Spleen (tissue), 11 donors: ENCODE measurements at regions not wholly inside any gene's neighbourhood (a gene's known extent, or its start where the extent isn't known, plus 50 kb on each side); places are given as distances from the start of the nearest gene placed in this dataset.

ENCODE experiments used
- DNase-seq: peaks from one replicate; pipeline ENCODE4 v3.0.0-alpha.2; 2020
- H3K27ac ChIP-seq, 8 donors: fragments of 200-600 bp; sonication (generic) in 7 of 8; 1 replicate in 4 of 8; 2 replicates in 4 of 8; pipeline versions ENCODE4 v1.5.0 to v1.8.0; 2016 to 2021; ENCODE audit warnings: inconsistent platforms in 4 of 8, mild to moderate bottlenecking in 4 of 8, moderate library complexity in 1 of 8
- H3K27me3 ChIP-seq, 7 donors: fragments of 200-600 bp; sonication (generic) in 6 of 7; replicated peaks in 1 of 7; 1 replicate in 4 of 7; 2 replicates in 3 of 7; pipeline versions ENCODE4 v1.5.0 to v1.8.0; 2016 to 2021; ENCODE audit warnings: inconsistent platforms in 3 of 7, mild to moderate bottlenecking in 1 of 7
- H3K36me3 ChIP-seq, 6 donors: fragments of 200-600 bp; sonication (generic) in 5 of 6; 1 replicate in 4 of 6; 2 replicates in 2 of 6; pipeline versions ENCODE4 v1.5.0 to v1.8.0; 2016 to 2021; ENCODE audit warnings: inconsistent platforms in 2 of 6
- H3K4me1 ChIP-seq, 6 donors: fragments of 200-600 bp; sonication (generic) in 5 of 6; 1 replicate in 3 of 6; 2 replicates in 3 of 6; pipeline versions ENCODE4 v1.5.0 to v1.8.0; 2016 to 2021; ENCODE audit warnings: inconsistent platforms in 3 of 6
- H3K4me3 ChIP-seq, 8 donors: fragments of 200-600 bp; sonication (generic) in 7 of 8; 1 replicate in 4 of 8; 2 replicates in 4 of 8; pipeline versions ENCODE4 v1.5.0 to v1.8.0; 2016 to 2021; ENCODE audit warnings: inconsistent platforms in 4 of 8, mild to moderate bottlenecking in 4 of 8, moderate library complexity in 2 of 8
- H3K9me3 ChIP-seq, 8 donors: fragments of 200-600 bp; sonication (generic) in 7 of 8; 1 replicate in 4 of 8; 2 replicates in 4 of 8; pipeline versions ENCODE4 v1.5.0 to v1.8.0; 2016 to 2021; ENCODE audit warnings: inconsistent platforms in 4 of 8
- POLR2A ChIP-seq, 3 donors: fragments of 450-650 bp; IDR thresholded peaks; one replicate each; pipeline ENCODE4 v1.5.1; 2017; ENCODE audit warnings: antibody characterized with exemption in 3 of 3, mild to moderate bottlenecking in 1 of 3
- POLR2AphosphoS5 ChIP-seq, 3 donors: sonication (generic); formaldehyde crosslinking; IDR thresholded peaks; one replicate each; pipeline ENCODE4 v1.5.1; 2017; ENCODE audit warnings: antibody characterized with exemption in 3 of 3
- WGBS, 5 donors: extraction: QIAGEN DNeasy Blood & Tissue Kit in 3 of 5; methylation state at CpG; one replicate each; pipeline versions ENCODE4 v1.1.5 to v1.1.7; 2013 to 2018; 5-methylcytosine and 5-hydroxymethylcytosine counted together
- intact Hi-C: fragments of 100-400 bp; cut with DNase I; formaldehyde crosslinking; loops from one replicate; pipeline ENCODE4 v1.15.0; 2023; ENCODE audit warnings: low total_unique reads
- TF ChIP-seq, protein P1 (sequence below), 11 experiments: fragments of 200-600 bp in 7 of 11; fragments of 450-650 bp in 4 of 11; sonication (generic) in 4 of 11; IDR thresholded peaks in 8 of 11; conservative IDR thresholded peaks in 3 of 11; 1 replicate in 7 of 11; 2 replicates in 4 of 11; pipeline versions ENCODE4 v1.4.0 to v1.8.0; 2016 to 2021; ENCODE audit warnings: antibody characterized with exemption in 11 of 11, inconsistent platforms in 4 of 11, mild to moderate bottlenecking in 1 of 11
- donor health status: healthy with polysubstance abuse.
- donor health status: DM: no; HTN: no; CAD: no; lungs with moderate emphysema.
- donor health status: DM: no; HTN: no; CAD: no.
- donor health status: Bipolar disorder and iron deficiency.
- donor health status: healthy.
- donor health status: DM: no; HTN: no; CAD: no.
- donor health status: DM: yes; HTN: yes; CAD: no.

DNA sequence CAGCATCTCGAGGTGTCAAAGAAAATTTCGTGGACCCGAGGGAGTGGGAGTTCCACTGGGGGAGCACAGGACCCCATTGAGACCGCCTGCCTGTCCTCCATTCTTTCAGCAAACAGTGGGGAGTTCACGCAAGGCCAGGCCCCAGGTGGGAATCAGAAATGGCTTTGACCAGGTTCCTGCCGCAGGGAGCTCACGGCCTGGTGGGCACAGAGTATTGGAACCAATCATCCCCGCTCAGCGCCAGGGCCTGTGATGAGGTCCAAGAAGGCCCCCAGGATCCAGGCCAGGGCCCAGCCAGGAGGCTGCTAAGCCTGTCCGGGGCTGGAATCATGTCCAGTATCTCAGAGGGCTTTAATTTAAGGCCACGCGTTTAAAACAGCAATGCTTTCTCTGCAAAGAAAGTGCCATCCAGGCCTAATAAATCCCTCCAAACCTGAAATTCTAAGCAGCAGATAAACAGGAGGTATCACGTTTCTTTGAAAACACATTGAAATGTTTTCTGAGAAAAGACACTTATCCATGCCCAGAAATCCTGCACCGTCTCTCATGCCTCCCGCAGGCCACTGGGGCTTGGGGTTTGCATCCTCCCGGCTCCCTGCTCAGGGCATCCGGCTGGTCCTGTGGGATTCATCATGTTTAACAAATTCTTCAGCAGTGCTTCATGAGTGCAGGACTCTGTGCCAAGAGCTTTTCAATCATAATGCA is 125.7 kb downstream of the OAT start:
- intact Hi-C loops, result no loop called here
- Histone ChIP-seq H3K27me3 (no peaks in the 10 kb centered on the region), H3K36me3 (no peaks in the 10 kb centered on the region), H3K4me1 (peaks cover 0 to 33% (median 16%) of the 10 kb centered on the region in 6 donors), H3K27ac (no peak overlapping the region), H3K4me3 (no peak overlapping the region), H3K9me3 (no peaks in the 10 kb centered on the region)
- DNase-seq, result no peak
- 93 to 95% (median 94%) methylated on average over 17 of the region's 17 CpGs for WGBS, 5 donors
- no peak for TF ChIP-seq POLR2AphosphoS5 (IDR thresholded peaks at IDR 0.05)
- no peak for TF ChIP-seq POLR2A (IDR thresholded peaks at IDR 0.05)
- TF ChIP-seq, protein P1, sequence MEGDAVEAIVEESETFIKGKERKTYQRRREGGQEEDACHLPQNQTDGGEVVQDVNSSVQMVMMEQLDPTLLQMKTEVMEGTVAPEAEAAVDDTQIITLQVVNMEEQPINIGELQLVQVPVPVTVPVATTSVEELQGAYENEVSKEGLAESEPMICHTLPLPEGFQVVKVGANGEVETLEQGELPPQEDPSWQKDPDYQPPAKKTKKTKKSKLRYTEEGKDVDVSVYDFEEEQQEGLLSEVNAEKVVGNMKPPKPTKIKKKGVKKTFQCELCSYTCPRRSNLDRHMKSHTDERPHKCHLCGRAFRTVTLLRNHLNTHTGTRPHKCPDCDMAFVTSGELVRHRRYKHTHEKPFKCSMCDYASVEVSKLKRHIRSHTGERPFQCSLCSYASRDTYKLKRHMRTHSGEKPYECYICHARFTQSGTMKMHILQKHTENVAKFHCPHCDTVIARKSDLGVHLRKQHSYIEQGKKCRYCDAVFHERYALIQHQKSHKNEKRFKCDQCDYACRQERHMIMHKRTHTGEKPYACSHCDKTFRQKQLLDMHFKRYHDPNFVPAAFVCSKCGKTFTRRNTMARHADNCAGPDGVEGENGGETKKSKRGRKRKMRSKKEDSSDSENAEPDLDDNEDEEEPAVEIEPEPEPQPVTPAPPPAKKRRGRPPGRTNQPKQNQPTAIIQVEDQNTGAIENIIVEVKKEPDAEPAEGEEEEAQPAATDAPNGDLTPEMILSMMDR (IDR thresholded peaks at IDR 0.05 in 8 of 11, conservative IDR thresholded peaks at IDR 0.05 in 3 of 11), result no peak

DNA sequence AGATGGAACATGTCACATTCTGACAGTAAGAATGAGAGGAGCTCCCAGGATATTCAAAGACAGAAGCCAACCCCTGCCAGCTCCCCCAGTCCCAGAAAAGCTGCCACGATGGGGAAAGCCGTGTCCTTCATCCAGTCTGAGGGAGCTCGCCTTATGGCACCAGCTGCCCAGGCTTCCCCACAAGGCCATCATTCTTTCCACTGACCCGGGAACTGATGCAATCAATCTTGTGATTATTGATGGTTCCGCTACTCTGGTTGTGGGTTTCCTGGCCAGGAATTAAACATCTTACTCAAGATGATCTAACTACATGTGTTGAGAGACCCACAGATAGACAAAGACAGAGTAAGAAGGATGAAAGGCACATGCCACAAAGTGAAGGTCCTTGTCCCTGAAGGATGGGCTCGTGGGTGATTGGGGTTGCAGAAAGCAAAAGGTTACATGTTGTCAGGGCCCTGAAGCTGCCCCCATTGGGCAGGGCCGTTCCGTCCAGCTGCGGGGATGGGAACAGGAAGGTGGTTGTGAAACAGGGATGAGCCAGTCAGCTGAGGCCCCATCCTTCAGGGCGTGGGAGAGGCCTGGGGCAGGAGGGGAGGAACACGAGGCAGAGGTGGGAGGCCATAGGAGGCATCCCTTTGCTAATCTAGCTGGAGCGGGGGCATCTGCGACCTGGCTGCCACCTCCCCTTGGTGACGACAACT is 127.6 kb downstream of the OAT start:
- DNase-seq, result peak; percentile 86
- intact Hi-C loops, result no loop called here
- peak overlapping the region in 5 of 8 donors; percentile 49 to 84 (median 77) for H3K27ac ChIP-seq
- H3K4me1 ChIP-seq, result peaks cover 1 to 47% (median 18%) of the 10 kb centered on the region in 6 donors
- H3K4me3 ChIP-seq, result no peak overlapping the region
- no peaks in the 10 kb centered on the region for H3K36me3 ChIP-seq
- H3K9me3 ChIP-seq, result no peaks in the 10 kb centered on the region
- no peaks in the 10 kb centered on the region for H3K27me3 ChIP-seq
- no peak for TF ChIP-seq POLR2A (IDR thresholded peaks at IDR 0.05)
- TF ChIP-seq, protein P1 (IDR thresholded peaks at IDR 0.05 in 8 of 11, conservative IDR thresholded peaks at IDR 0.05 in 3 of 11), result no peak
- peak in 2 of 3 donors; percentile 57 to 58 for TF ChIP-seq POLR2AphosphoS5 (IDR thresholded peaks at IDR 0.05)
- WGBS, 5 donors, result 46 to 77% (median 66%) methylated on average over 13 to 14 of the region's 14 CpGs

DNA sequence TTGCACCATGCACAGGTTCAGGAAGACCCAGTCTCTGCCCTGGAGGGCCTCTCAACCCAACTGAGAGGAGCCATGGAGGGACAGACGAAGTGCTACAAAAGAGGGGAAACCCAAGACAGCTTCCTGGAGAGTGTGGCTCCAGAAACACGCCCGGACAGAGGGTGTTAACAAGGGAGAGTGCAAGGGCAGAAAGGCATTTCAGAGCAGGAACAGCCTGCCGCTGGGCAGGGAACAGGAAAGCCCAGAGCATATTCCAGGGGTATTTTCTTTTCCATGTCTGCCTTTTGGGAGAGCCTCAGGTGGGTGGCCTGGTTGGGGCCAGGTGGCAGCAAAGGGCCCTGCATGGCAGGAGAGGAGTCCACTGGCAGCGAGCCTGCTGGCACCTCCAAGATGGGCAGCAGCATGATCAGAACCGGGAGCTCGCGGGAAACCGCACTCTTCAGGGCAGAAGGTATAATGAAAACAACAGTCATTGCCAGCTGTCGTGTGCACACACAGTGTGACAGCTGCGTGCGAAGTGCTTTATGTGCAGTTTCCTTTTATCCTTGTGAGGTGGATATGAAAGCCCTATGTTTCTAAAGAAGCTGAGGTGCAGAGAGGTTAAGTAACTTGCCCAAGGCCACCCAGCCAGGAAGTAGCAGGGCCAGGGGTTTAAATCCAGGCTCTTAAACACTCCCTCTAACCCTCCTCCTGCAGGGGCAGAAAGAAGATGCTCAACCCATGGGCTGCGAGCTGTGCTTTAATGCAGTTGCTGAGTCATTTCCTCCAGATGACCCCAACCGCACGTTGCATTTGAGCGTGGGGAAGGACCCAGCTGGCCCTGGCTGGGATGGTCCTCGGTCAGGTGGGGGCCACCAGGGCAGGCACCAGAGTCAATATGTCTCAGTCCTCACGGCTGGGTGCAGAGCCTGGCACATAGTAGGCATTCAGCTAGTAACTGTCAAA is 128.6 kb downstream of the OAT start:
- H3K9me3 ChIP-seq, result no peaks in the 10 kb centered on the region
- TF ChIP-seq POLR2A (IDR thresholded peaks at IDR 0.05) (no peak), POLR2AphosphoS5 (IDR thresholded peaks at IDR 0.05) (peak in 2 of 3 donors; percentile 56 to 61)
- TF ChIP-seq, protein P1 (IDR thresholded peaks at IDR 0.05 in 8 of 11, conservative IDR thresholded peaks at IDR 0.05 in 3 of 11), result no peak
- no peak overlapping the region for H3K4me3 ChIP-seq
- peak overlapping the region in 5 of 8 donors; percentile 49 to 84 (median 77) for H3K27ac ChIP-seq
- 35 to 53% (median 40%) methylated on average over 17 to 18 of the region's 18 CpGs for WGBS, 5 donors
- peaks cover 7 to 57% (median 28%) of the 10 kb centered on the region in 6 donors for H3K4me1 ChIP-seq
- H3K27me3 ChIP-seq, result no peaks in the 10 kb centered on the region
- peak; percentile 83 for DNase-seq
- intact Hi-C loops, result no loop called here
- H3K36me3 ChIP-seq, result no peaks in the 10 kb centered on the region
